Lung (tissue), 11 donors: ENCODE measurements at regions not wholly inside any gene's neighbourhood (a gene's known extent, or its start where the extent isn't known, plus 50 kb on each side); places are given as distances from the start of the nearest gene placed in this dataset.

ENCODE experiments used
- ATAC-seq: fragments of 200-7000 bp; cut with Tn5 transposase; one replicate; pipeline ENCODE4 v1.9.1; 2020; ENCODE audit warnings: moderate number of reproducible peaks; ENCODE audit not compliant: insufficient read depth, low FRiP score
- DNase-seq, 3 donors: peaks; one replicate each; pipeline ENCODE4 v3.0.0-alpha.2; 2013 to 2017
- H3K27ac ChIP-seq, 2 donors: one replicate each; pipeline ENCODE4 v1.5.1; 2013; ENCODE audit warnings: mild to moderate bottlenecking in 2 of 2, moderate library complexity in 2 of 2, control low read depth in 1 of 2, inconsistent platforms in 1 of 2, low read depth in 1 of 2, low read length in 1 of 2
- H3K27me3 ChIP-seq, 3 donors: one replicate each; pipeline ENCODE4 v1.5.1; 2013; ENCODE audit warnings: low read length in 2 of 3; ENCODE audit not compliant: control insufficient read depth in 3 of 3, insufficient read depth in 3 of 3
- H3K36me3 ChIP-seq, 4 donors: one replicate each; pipeline ENCODE4 v1.5.1; 2013; ENCODE audit warnings: low read length in 4 of 4, mild to moderate bottlenecking in 1 of 4, moderate library complexity in 1 of 4; ENCODE audit not compliant: control insufficient read depth in 4 of 4, insufficient read depth in 4 of 4
- H3K4me1 ChIP-seq, 5 donors: one replicate each; pipeline ENCODE4 v1.5.1; 2013; ENCODE audit warnings: low read length in 5 of 5, mild to moderate bottlenecking in 2 of 5, moderate library complexity in 1 of 5; ENCODE audit not compliant: control insufficient read depth in 5 of 5, insufficient read depth in 5 of 5
- H3K4me3 ChIP-seq: one replicate; pipeline ENCODE4 v1.5.1; 2013; ENCODE audit warnings: mild to moderate bottlenecking, control low read depth, moderate library complexity
- H3K9ac ChIP-seq, 2 donors: one replicate each; pipeline ENCODE4 v1.5.1; 2013; ENCODE audit warnings: low read length in 2 of 2, control low read depth in 1 of 2; ENCODE audit not compliant: insufficient read depth in 1 of 2
- H3K9me3 ChIP-seq, 4 donors: one replicate each; pipeline ENCODE4 v1.5.1; 2013; ENCODE audit warnings: low read length in 3 of 4, mild to moderate bottlenecking in 1 of 4, moderate library complexity in 1 of 4; ENCODE audit not compliant: control insufficient read depth in 4 of 4, insufficient read depth in 3 of 4
- CTCF ChIP-seq: IDR thresholded peaks from 2 replicates; pipeline ENCODE4 v1.5.1; 2012; ENCODE audit warnings: mild to moderate bottlenecking; ENCODE audit errors: control extremely low read depth, extremely low read depth
- WGBS, 2 donors: extraction: QIAGEN DNeasy Blood & Tissue Kit; methylation state at CpG; one replicate each; pipeline ENCODE4 v1.1.7; 2013; 5-methylcytosine and 5-hydroxymethylcytosine counted together
- donor health status: control.
- donor health status: control.
- donor health status: Bipolar disorder and iron deficiency.
- donor health status: healthy.
- donor health status: DM: yes; HTN: yes; CAD: no.

- Histone ChIP-seq H3K9me3 (peaks cover 0 to 3% (median 0%) of the 10 kb centered on the region in 4 donors), H3K27ac (no peak overlapping the region), H3K9ac (no peak overlapping the region), H3K27me3 (no peaks in the 10 kb centered on the region), H3K36me3 (no peaks in the 10 kb centered on the region), H3K4me1 (peaks cover 0 to 12% (median 4%) of the 10 kb centered on the region in 5 donors), H3K4me3 (no peak overlapping the region)
- no peak for TF ChIP-seq CTCF
- DNase-seq (no peak), ATAC-seq (no peak)
- 86 to 89% methylated on average over 6 of the region's 6 CpGs for WGBS, 2 donors
These were observed 815.6 kb downstream of the EFNB2 start for GRCh38 chr13:105719859-105720258.

GRCh38 chr13:105709181-105709580 lies 826.3 kb downstream of the EFNB2 start:
- no peaks in the 10 kb centered on the region for H3K36me3 ChIP-seq
- TF ChIP-seq CTCF = no peak
- H3K9ac ChIP-seq = no peak overlapping the region
- no peaks in the 10 kb centered on the region for H3K27me3 ChIP-seq
- WGBS, 2 donors = 84 to 85% methylated on average over 3 of the region's 3 CpGs
- DNase-seq (no peak), ATAC-seq (no peak)
- no peaks in the 10 kb centered on the region for H3K9me3 ChIP-seq
- H3K27ac ChIP-seq = no peak overlapping the region
- H3K4me3 ChIP-seq = no peak overlapping the region
- no peaks in the 10 kb centered on the region for H3K4me1 ChIP-seq

DNA sequence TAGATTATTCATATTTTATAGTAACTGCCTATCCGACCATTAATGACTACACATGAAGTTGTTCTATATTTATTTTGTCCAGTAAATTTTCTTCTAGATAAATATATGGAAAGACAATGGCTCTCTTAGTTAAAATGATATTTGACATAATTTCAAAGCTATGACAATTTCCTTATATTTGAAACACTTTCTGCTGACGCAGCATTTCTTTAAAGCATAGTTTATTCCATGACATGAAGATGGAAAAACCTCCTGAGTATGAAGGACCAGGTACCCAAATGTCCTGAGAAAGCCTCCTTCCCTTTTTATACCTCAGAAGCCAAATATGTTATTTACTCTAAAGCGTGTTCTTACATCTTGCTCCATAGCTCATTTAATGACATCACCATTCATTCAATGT lies 831.6 kb downstream of the EFNB2 start:
- no peaks in the 10 kb centered on the region for H3K36me3 ChIP-seq
- no peak for TF ChIP-seq CTCF
- H3K4me1 ChIP-seq = no peaks in the 10 kb centered on the region
- no peak for ATAC-seq
- H3K27me3 ChIP-seq = no peaks in the 10 kb centered on the region
- WGBS, 2 donors = 94 to 96% methylated on average over 3 of the region's 3 CpGs
- H3K4me3 ChIP-seq = no peak overlapping the region
- H3K27ac ChIP-seq = no peak overlapping the region
- H3K9ac ChIP-seq = no peak overlapping the region
- H3K9me3 ChIP-seq = no peaks in the 10 kb centered on the region
- DNase-seq = no peak

DNA sequence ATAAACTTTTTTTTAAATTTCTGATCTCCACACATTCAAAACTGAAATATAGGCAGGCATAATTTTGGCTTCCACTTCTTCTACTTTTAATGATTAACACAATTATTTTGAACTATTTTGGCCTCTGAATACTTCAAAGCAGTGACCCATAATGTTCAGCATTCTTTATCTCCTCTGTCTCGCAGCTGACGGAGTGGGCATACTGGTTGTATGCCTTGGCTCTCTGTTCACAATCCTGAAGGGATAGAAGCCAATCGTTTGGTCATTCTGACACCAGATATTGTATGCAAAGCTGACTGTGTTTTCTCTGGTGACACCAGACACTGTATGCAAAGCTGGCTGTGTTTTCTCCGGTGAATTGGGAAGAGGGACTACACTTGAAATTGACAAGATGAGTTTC lies 833.0 kb downstream of the EFNB2 start:
- 60 to 77% methylated on average over 4 of the region's 4 CpGs for WGBS, 2 donors
- no peaks in the 10 kb centered on the region for H3K9me3 ChIP-seq

More for the DNA sequence above, 833.0 kb downstream of the EFNB2 start:
- H3K9ac ChIP-seq = no peak overlapping the region
- no peaks in the 10 kb centered on the region for H3K4me1 ChIP-seq
- ATAC-seq (no peak), DNase-seq (peak in 1 of 3 donors; percentile 5)
- no peaks in the 10 kb centered on the region for H3K27me3 ChIP-seq
- H3K4me3 ChIP-seq = no peak overlapping the region
- no peaks in the 10 kb centered on the region for H3K36me3 ChIP-seq
- no peak for TF ChIP-seq CTCF
- H3K27ac ChIP-seq = no peak overlapping the region
